A673 (cell line): ENCODE measurements at regions not wholly inside any gene's neighbourhood (a gene's known extent, or its start where the extent isn't known, plus 50 kb on each side); places are given as distances from the start of the nearest gene placed in this dataset.
A peak's percentile ranks its signal among the peaks of the same experiment; 100 is the strongest.
"Not testable (repeated sequence)": the region's sequence is repeated elsewhere in the genome, so short reads cannot be mapped to it uniquely, and the experiment has no call there.

Experiments
- BruUV-seq: library from RNA; stranded (reverse); fragments of 400-500 nt; replicated peaks from 2 replicates; lab custom pipeline; 2021; lab: Mats Ljungman, UMichigan
- CTCF ChIA-PET: fragments of 300-600 bp; sonication (Branson Sonifier 250); formaldehyde crosslinking; loops from one replicate; lab custom pipeline; 2022; ENCODE audit warnings: antibody characterized with exemption; lab: Charles Lee
- POLR2A ChIA-PET: fragments of 300-600 bp; sonication (Branson Sonifier 250); formaldehyde crosslinking; loops from one replicate; lab custom pipeline; 2022; ENCODE audit warnings: antibody characterized with exemption; ENCODE audit not compliant: low non-redundant PET; lab: Charles Lee
- DNase-seq: peaks from one replicate; pipeline ENCODE4 v3.0.0-alpha.2; 2015; ENCODE audit warnings: low spot score
- H3K27ac ChIP-seq: fragments of 200-600 bp; sonication (generic); 2 replicates; pipeline ENCODE4 v1.5.1; 2016; ENCODE audit warnings: mixed run types, low read depth, mild to moderate bottlenecking, mixed read lengths, antibody characterized with exemption, low read length; ENCODE audit not compliant: poor library complexity, severe bottlenecking
- H3K27me3 ChIP-seq: fragments of 200-600 bp; sonication (generic); replicated peaks from 2 replicates; pipeline ENCODE4 v1.6.1; 2017; ENCODE audit warnings: mixed run types, low read depth, mild to moderate bottlenecking, mixed read lengths, antibody characterized with exemption, low read length; ENCODE audit not compliant: insufficient read depth, poor library complexity
- H3K36me3 ChIP-seq: fragments of 200-600 bp; sonication (generic); 2 replicates; pipeline ENCODE4 v1.6.1; 2016; ENCODE audit warnings: mixed run types, mild to moderate bottlenecking, mixed read lengths, antibody characterized with exemption, low read length; ENCODE audit not compliant: insufficient read depth, poor library complexity, severe bottlenecking
- H3K4me1 ChIP-seq: fragments of 200-600 bp; sonication (generic); 2 replicates; pipeline ENCODE4 v1.6.1; 2017; ENCODE audit warnings: mixed run types, mild to moderate bottlenecking, mixed read lengths, antibody characterized with exemption, low read length; ENCODE audit not compliant: insufficient read depth, poor library complexity, severe bottlenecking
- H3K4me3 ChIP-seq: fragments of 200-600 bp; sonication (generic); 2 replicates; pipeline ENCODE4 v1.5.1; 2016; ENCODE audit warnings: low read depth, mixed run types, mild to moderate bottlenecking, mixed read lengths, low read length; ENCODE audit not compliant: poor library complexity, severe bottlenecking
- H3K9me3 ChIP-seq: fragments of 200-600 bp; sonication (generic); 2 replicates; pipeline ENCODE4 v1.6.1; 2016; ENCODE audit warnings: mixed run types, low read depth, mild to moderate bottlenecking, mixed read lengths, antibody characterized with exemption, low read length; ENCODE audit not compliant: poor library complexity, severe bottlenecking
- EZH2 ChIP-seq: fragments of 200-600 bp; sonication (generic); IDR thresholded peaks from 2 replicates; pipeline ENCODE4 v1.6.1; 2017; ENCODE audit warnings: borderline replicate concordance, low read depth, mild to moderate bottlenecking, mixed read lengths, antibody characterized with exemption, low read length; ENCODE audit not compliant: poor library complexity, severe bottlenecking
- intact Hi-C: fragments of 100-400 bp; cut with micrococcal nuclease; formaldehyde crosslinking; loops from one replicate; pipeline ENCODE4 v1.10.0; 2022; ENCODE audit not compliant: unreplicated experiment
- TF ChIP-seq, protein P1 (sequence below): fragments of 300-800, 200-600 bp; sonication (generic); conservative IDR thresholded peaks from 2 replicates; pipeline ENCODE4 v1.5.1; 2017; ENCODE audit warnings: low read depth, mild to moderate bottlenecking, antibody characterized with exemption, low read length, moderate library complexity, mixed read lengths

DNA sequence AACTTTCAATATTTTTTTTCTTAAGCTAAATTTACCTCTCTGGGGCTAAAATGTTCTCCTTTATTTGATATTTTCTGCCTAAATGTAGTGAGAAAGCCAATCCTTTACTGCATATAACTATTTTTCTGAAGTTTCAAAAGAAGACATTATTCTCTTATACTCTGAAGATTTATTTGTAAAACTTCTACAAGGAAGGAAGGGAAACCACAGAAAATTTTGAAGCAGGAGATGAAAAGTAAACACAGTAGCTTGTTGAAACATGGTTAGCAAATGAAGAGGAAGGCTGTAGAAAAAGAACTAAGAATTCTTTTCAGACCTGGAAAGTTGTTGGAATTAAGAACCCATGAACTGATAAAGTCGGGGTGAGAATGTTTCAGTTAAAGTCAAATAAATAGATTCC lies 330.3 kb downstream of the HGF start:
- H3K27me3 ChIP-seq = no peaks in the 10 kb centered on the region
- H3K4me1 ChIP-seq = no peaks in the 10 kb centered on the region
- H3K9me3 ChIP-seq = no peaks in the 10 kb centered on the region
- DNase-seq = no peak
- intact Hi-C loops = no loop called here
- BruUV-seq = no TSS peak
- H3K36me3 ChIP-seq = no peaks in the 10 kb centered on the region
- POLR2A ChIA-PET = no interaction called here
- no peak overlapping the region for H3K4me3 ChIP-seq
- H3K27ac ChIP-seq = no peak overlapping the region
- CTCF ChIA-PET = no interaction called here
- TF ChIP-seq, protein P1, sequence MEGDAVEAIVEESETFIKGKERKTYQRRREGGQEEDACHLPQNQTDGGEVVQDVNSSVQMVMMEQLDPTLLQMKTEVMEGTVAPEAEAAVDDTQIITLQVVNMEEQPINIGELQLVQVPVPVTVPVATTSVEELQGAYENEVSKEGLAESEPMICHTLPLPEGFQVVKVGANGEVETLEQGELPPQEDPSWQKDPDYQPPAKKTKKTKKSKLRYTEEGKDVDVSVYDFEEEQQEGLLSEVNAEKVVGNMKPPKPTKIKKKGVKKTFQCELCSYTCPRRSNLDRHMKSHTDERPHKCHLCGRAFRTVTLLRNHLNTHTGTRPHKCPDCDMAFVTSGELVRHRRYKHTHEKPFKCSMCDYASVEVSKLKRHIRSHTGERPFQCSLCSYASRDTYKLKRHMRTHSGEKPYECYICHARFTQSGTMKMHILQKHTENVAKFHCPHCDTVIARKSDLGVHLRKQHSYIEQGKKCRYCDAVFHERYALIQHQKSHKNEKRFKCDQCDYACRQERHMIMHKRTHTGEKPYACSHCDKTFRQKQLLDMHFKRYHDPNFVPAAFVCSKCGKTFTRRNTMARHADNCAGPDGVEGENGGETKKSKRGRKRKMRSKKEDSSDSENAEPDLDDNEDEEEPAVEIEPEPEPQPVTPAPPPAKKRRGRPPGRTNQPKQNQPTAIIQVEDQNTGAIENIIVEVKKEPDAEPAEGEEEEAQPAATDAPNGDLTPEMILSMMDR = no peak
- TF ChIP-seq EZH2 = no peak

DNA sequence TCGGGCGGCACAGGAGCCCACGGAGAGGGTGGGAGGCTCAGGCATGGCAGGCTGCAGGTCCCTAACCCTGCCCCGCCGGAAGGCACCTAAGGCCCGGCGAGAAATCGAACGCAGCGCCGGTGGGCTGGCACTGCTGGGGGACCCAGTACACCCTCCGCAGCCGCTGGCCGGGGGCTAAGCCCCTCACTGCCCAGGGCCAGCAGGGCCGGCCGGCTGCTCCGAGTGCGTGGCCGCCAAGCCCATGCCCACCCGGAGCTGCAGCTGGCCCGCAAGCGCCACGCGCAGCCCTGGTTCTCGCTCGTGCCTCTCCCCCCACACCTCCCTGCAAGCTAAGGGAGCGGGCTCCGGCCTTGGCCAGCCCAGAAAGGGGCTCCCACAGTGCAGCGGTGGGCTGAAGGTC lies 332.7 kb downstream of the HGF start:
- H3K27ac ChIP-seq, DNase-seq, intact Hi-C loops, H3K36me3 ChIP-seq, H3K9me3 ChIP-seq, H3K4me3 ChIP-seq, BruUV-seq, CTCF ChIA-PET, H3K27me3 ChIP-seq, POLR2A ChIA-PET, H3K4me1 ChIP-seq: not testable (repeated sequence)

DNA sequence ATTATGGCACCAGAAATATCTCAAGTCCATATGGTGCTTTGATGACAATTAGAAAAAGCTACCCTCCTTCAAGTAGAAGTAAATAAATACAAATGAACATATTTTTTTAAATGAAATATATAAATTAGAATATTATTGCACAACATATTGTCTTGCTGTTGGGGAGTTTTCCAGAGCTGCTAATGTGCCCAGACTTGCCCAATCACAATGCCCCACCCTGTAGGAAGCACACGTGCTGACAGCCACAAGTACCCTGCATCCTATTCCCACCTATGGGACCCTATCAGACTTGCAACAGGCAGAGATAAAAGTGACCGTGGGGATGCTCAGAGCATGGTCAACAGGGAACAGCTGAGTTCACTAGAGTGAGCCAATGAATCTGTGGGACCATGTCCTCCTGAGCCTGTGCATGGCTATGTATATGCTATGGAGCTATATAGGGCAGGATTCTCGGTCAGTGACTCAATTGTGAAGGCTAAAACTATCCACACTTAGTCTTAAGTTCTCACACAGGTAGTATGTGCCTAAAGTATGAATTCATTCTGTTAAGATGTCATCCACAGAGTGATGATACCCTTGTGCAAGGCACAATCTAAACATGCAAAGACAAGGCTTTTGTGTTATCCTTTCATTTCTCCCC lies 336.0 kb downstream of the HGF start:
- CTCF ChIA-PET = no interaction called here
- Histone ChIP-seq H3K27me3 (no peaks in the 10 kb centered on the region), H3K9me3 (no peaks in the 10 kb centered on the region), H3K4me1 (peaks cover 8% of the 10 kb centered on the region), H3K27ac (no peak overlapping the region), H3K36me3 (no peaks in the 10 kb centered on the region), H3K4me3 (no peak overlapping the region)
- BruUV-seq = no TSS peak
- intact Hi-C loops = no loop called here
- TF ChIP-seq EZH2 = no peak
- DNase-seq = no peak
- POLR2A ChIA-PET = no interaction called here

DNA sequence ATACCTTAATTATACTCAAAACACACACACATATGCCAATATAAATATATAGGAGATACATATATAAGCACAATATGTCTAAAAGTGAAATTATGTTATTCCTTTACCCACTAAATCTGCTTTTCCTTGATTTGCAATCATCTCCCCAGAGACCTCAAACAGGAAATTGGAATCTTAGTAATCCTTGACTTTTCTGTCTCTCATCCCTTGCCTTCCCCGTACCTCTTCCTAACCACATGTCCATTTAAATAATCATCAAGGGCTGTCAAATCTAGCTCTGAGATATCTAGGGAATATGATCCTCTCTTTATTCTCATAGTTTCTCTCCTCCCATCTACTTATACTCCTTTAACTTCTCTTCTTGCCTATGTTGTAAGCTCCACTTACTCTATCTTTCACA lies 336.6 kb downstream of the HGF start:
- CTCF ChIA-PET = no interaction called here
- Histone ChIP-seq H3K9me3 (no peaks in the 10 kb centered on the region), H3K27ac (no peak overlapping the region), H3K27me3 (no peaks in the 10 kb centered on the region), H3K36me3 (no peaks in the 10 kb centered on the region), H3K4me1 (peaks cover 8% of the 10 kb centered on the region), H3K4me3 (no peak overlapping the region)
- TF ChIP-seq, protein P1 = no peak
- TF ChIP-seq EZH2 = no peak
- POLR2A ChIA-PET = no interaction called here
- no TSS peak for BruUV-seq
- peak; percentile 53 for DNase-seq
- intact Hi-C loops = no loop called here
